Fibroblast of lung (primary cell): ENCODE measurements at regions not wholly inside any gene's neighbourhood (a gene's known extent, or its start where the extent isn't known, plus 50 kb on each side); places are given as distances from the start of the nearest gene placed in this dataset.

ENCODE experiments used
- DNase-seq, 2 donors: peaks; one replicate each; pipeline versions ENCODE4 v3.0.0 to v3.0.0-alpha.2; 2010; ENCODE audit warnings: low read depth in 2 of 2
- H2AFZ ChIP-seq: 2 replicates; pipeline ENCODE4 v1.5.1; 2012; ENCODE audit warnings: low read length, control low read depth, inconsistent platforms
- H3K27ac ChIP-seq: 2 replicates; pipeline ENCODE4 v1.5.1; 2011; ENCODE audit warnings: low read length, control low read depth; ENCODE audit not compliant: insufficient read depth
- H3K27me3 ChIP-seq: 2 replicates; pipeline ENCODE4 v1.5.1; 2011; ENCODE audit warnings: mild to moderate bottlenecking, low read length; ENCODE audit not compliant: control insufficient read depth, insufficient read depth
- H3K36me3 ChIP-seq: 2 replicates; pipeline ENCODE4 v1.5.1; 2011; ENCODE audit warnings: low read length; ENCODE audit not compliant: control insufficient read depth, insufficient read depth
- H3K4me1 ChIP-seq: 2 replicates; pipeline ENCODE4 v1.5.1; 2011; ENCODE audit warnings: low read length; ENCODE audit not compliant: control insufficient read depth, insufficient read depth; ENCODE audit errors: extremely low read depth
- H3K4me2 ChIP-seq: 2 replicates; pipeline ENCODE4 v1.5.1; 2011; ENCODE audit warnings: low read length, control low read depth; ENCODE audit not compliant: insufficient read depth; ENCODE audit errors: extremely low read depth
- H3K4me3 ChIP-seq, 4 experiments: fragments of 200-600 bp in 1 of 4; sonication (generic) in 1 of 4; replicated peaks in 1 of 4; 2 replicates each; pipeline ENCODE4 v1.5.1; 2011 to 2016; ENCODE audit warnings: low read length in 4 of 4, low read depth in 3 of 4, mild to moderate bottlenecking in 3 of 4, control low read depth in 2 of 4, inconsistent platforms in 1 of 4, mixed read lengths in 1 of 4; ENCODE audit not compliant: insufficient read depth in 1 of 4; ENCODE audit errors: control extremely low read depth in 1 of 4
- H3K79me2 ChIP-seq: 2 replicates; pipeline ENCODE4 v1.5.1; 2012; ENCODE audit warnings: mild to moderate bottlenecking, low read length, inconsistent platforms; ENCODE audit not compliant: control insufficient read depth, insufficient read depth
- H3K9ac ChIP-seq: 2 replicates; pipeline ENCODE4 v1.5.1; 2011; ENCODE audit warnings: mild to moderate bottlenecking, low read length, control low read depth; ENCODE audit not compliant: insufficient read depth
- H3K9me3 ChIP-seq: 2 replicates; pipeline ENCODE4 v1.5.1; 2012; ENCODE audit warnings: low read depth, low read length; ENCODE audit not compliant: control insufficient read depth, insufficient read depth
- H4K20me1 ChIP-seq: 2 replicates; pipeline ENCODE4 v1.5.1; 2011; ENCODE audit warnings: low read length; ENCODE audit not compliant: control insufficient read depth, insufficient read depth; ENCODE audit errors: extremely low read depth
- EZH2 ChIP-seq: IDR thresholded peaks from 2 replicates; pipeline ENCODE4 v1.5.1; 2012; ENCODE audit warnings: low read length, control low read depth, mild to moderate bottlenecking; ENCODE audit errors: missing control alignments
- TF ChIP-seq, protein P1 (sequence below), 2 donors: IDR thresholded peaks in 1 of 2; conservative IDR thresholded peaks in 1 of 2; 1 replicate in 1 of 2; 2 replicates in 1 of 2; pipeline ENCODE4 v1.5.1; 2011 to 2012; ENCODE audit warnings: low read length in 2 of 2, control low read depth in 1 of 2, inconsistent platforms in 1 of 2, low read depth in 1 of 2, mild to moderate bottlenecking in 1 of 2

DNA sequence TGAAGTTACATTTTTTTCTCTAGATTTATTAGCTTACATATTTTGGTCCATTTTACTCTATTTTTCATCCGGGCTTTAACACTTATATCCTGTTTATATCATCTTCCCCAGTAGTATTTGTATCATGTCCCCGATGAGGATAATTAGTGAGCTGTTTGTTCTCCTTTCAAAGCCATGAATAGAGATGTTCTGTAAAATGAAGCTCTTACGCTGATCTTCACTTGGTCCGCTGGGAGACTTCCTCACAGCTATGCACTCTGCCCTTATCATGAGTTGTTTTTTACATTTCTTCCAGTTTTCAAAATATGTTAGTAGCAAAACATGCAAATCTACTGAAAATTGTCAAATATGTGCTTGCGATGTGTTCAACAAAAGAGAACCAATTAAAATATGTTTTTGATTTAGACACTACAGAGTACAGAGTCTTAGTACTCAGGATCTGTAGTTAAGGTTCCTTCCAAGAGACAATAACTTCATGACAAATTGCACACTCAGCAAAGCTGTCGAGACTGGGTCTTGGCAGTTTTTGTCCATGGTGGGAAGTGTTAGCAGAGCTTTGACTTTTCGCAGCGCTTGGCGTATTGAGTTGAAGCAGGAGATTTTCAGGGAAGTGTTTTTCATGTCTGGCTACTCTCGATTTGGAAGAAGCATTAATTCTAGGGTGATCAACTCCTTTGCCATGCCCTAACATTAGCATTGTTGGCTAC, 292.0 kb upstream of the ADAMTS5 start:
- no peak overlapping the region for H2AFZ ChIP-seq
- no peak overlapping the region for H3K27ac ChIP-seq
- no peak overlapping the region for H3K4me3 ChIP-seq
- TF ChIP-seq, protein P1, sequence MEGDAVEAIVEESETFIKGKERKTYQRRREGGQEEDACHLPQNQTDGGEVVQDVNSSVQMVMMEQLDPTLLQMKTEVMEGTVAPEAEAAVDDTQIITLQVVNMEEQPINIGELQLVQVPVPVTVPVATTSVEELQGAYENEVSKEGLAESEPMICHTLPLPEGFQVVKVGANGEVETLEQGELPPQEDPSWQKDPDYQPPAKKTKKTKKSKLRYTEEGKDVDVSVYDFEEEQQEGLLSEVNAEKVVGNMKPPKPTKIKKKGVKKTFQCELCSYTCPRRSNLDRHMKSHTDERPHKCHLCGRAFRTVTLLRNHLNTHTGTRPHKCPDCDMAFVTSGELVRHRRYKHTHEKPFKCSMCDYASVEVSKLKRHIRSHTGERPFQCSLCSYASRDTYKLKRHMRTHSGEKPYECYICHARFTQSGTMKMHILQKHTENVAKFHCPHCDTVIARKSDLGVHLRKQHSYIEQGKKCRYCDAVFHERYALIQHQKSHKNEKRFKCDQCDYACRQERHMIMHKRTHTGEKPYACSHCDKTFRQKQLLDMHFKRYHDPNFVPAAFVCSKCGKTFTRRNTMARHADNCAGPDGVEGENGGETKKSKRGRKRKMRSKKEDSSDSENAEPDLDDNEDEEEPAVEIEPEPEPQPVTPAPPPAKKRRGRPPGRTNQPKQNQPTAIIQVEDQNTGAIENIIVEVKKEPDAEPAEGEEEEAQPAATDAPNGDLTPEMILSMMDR (conservative IDR thresholded peaks at IDR 0.05 in 1 of 2, IDR thresholded peaks at IDR 0.05 in 1 of 2; ENCODE audit: low read depth in 1 of 2, low read length in 2 of 2): no peak
- no peak for TF ChIP-seq EZH2
- H3K36me3 ChIP-seq: no peaks in the 10 kb centered on the region
- no peaks in the 10 kb centered on the region for H3K27me3 ChIP-seq
- no peaks in the 10 kb centered on the region for H4K20me1 ChIP-seq
- no peaks in the 10 kb centered on the region for H3K79me2 ChIP-seq
- no peak overlapping the region for H3K9ac ChIP-seq
- no peaks in the 10 kb centered on the region for H3K4me1 ChIP-seq
- DNase-seq: no peak
- H3K9me3 ChIP-seq: no peaks in the 10 kb centered on the region
- no peak overlapping the region for H3K4me2 ChIP-seq

DNA sequence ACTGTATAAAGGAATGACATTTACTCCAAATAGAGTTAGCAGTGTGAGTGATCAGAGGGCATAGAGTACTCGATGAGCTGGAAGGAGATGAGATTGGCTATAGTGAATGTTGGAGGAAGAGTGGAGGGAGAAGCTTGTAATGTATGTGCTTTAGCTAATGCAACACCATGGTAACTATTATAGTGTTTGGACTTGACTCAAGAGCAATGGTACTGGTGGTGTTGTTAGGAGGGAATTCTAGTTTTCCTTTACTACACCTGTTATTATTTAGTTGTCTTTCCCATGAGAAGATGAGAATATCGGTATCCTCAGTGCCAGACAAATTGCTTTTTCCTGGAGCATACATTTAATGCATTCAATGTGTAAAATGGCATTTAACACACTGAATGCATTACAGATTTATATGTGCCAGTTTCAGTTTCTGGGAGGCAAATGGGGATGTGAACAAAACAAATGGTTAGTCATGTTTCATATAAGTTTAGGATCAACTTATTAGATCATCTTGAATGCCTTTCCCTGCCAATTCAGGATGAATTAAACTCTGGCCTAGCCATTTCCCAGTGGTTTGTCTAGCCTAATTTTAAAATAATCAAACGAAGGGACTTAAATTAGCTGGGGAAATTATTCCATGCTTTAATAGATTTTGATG, 291.1 kb upstream of the ADAMTS5 start:
- H3K9ac ChIP-seq: no peak overlapping the region
- no peak overlapping the region for H3K4me3 ChIP-seq
- H3K4me2 ChIP-seq: no peak overlapping the region
- H4K20me1 ChIP-seq: no peaks in the 10 kb centered on the region
- H3K9me3 ChIP-seq: no peaks in the 10 kb centered on the region
- no peak overlapping the region for H2AFZ ChIP-seq
- no peak for DNase-seq
- TF ChIP-seq, protein P1 (conservative IDR thresholded peaks at IDR 0.05 in 1 of 2, IDR thresholded peaks at IDR 0.05 in 1 of 2; ENCODE audit: low read depth in 1 of 2, low read length in 2 of 2): no peak
- no peak for TF ChIP-seq EZH2
- H3K27me3 ChIP-seq: no peaks in the 10 kb centered on the region
- H3K27ac ChIP-seq: no peak overlapping the region
- no peaks in the 10 kb centered on the region for H3K36me3 ChIP-seq
- no peaks in the 10 kb centered on the region for H3K79me2 ChIP-seq
- no peaks in the 10 kb centered on the region for H3K4me1 ChIP-seq

DNA sequence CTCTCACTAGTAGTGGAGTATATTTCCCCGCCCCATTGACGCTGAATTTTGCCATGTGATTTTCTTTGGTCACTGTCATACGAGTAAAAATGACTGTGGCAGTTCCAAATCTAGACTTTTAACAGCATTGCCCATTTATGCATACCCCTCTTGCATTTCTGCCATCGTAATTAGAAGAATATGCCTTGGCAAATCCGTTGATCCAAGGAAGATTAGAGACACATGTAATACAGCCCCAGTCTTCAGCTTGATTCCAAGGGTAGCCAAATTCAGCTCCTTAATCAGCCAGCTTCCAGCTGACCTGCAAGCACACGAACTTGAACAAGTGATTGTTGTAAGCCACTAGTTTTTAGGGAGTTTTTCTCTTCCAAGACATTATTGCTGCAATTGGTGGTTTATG, 290.3 kb upstream of the ADAMTS5 start:
- H3K4me2 ChIP-seq: no peak overlapping the region
- no peak overlapping the region for H3K4me3 ChIP-seq
- H3K9me3 ChIP-seq: no peaks in the 10 kb centered on the region
- H3K36me3 ChIP-seq: no peaks in the 10 kb centered on the region
- no peak for DNase-seq
- no peaks in the 10 kb centered on the region for H3K4me1 ChIP-seq
- TF ChIP-seq, protein P1 (conservative IDR thresholded peaks at IDR 0.05 in 1 of 2, IDR thresholded peaks at IDR 0.05 in 1 of 2; ENCODE audit: low read depth in 1 of 2, low read length in 2 of 2): no peak
- no peak for TF ChIP-seq EZH2
- H4K20me1 ChIP-seq: no peaks in the 10 kb centered on the region
- no peaks in the 10 kb centered on the region for H3K27me3 ChIP-seq
- H3K9ac ChIP-seq: no peak overlapping the region
- H2AFZ ChIP-seq: no peak overlapping the region
- no peaks in the 10 kb centered on the region for H3K79me2 ChIP-seq
- no peak overlapping the region for H3K27ac ChIP-seq
